ENCODE measurements at regions not wholly inside any gene's neighbourhood (a gene's known extent, or its start where the extent isn't known, plus 50 kb on each side); places are given as distances from the start of the nearest gene placed in this dataset.

- H3K4me1 ChIP-seq (ENCODE audit: low read length): no peaks in the 10 kb centered on the region
- no peak overlapping the region for H3K4me3 ChIP-seq (ENCODE audit: low read length)
- TF ChIP-seq EZH2 (optimal IDR thresholded peaks at IDR 0.05; ENCODE audit: low read depth, low read length) (no peak), CTCF (IDR thresholded peaks at IDR 0.05; ENCODE audit: low read length) (no peak), EZH2phosphoT487 (IDR thresholded peaks at IDR 0.05; ENCODE audit: low read length) (no peak)
- no peaks in the 10 kb centered on the region for H3F3A ChIP-seq (ENCODE audit: insufficient read depth, low read length)
- no peaks in the 10 kb centered on the region for H3K79me2 ChIP-seq (ENCODE audit: low read length)
- no peaks in the 10 kb centered on the region for H3K9me3 ChIP-seq (replicated peaks; ENCODE audit: insufficient read depth, low read length)
- H3K9ac ChIP-seq (ENCODE audit: low read length): no peak overlapping the region
- no peaks in the 10 kb centered on the region for H4K20me1 ChIP-seq (ENCODE audit: insufficient read depth, low read length)
- H3K4me2 ChIP-seq (ENCODE audit: low read depth, low read length): no peak overlapping the region
- no peaks in the 10 kb centered on the region for H3K36me3 ChIP-seq (replicated peaks; ENCODE audit: insufficient read depth, low read length)
- DNase-seq: no peak
- no peak overlapping the region for H3K27ac ChIP-seq (ENCODE audit: low read length)
- H3K27me3 ChIP-seq (replicated peaks; ENCODE audit: insufficient read depth, low read length): no peaks in the 10 kb centered on the region
- H3K9me2 ChIP-seq (replicated peaks; ENCODE audit: insufficient read depth, low read length): no peaks in the 10 kb centered on the region
- no peak overlapping the region for H2AFZ ChIP-seq (ENCODE audit: low read length)
Observed at GRCh38 chr2:53515435-53516332, 251.9 kb upstream of the CHAC2 start.

GRCh38 chr2:53513167-53513666 is 254.4 kb upstream of the CHAC2 start:
- Histone ChIP-seq H3K27me3 (replicated peaks; ENCODE audit: insufficient read depth, low read length) (no peaks in the 10 kb centered on the region), H3K79me2 (ENCODE audit: low read length) (no peaks in the 10 kb centered on the region), H2AFZ (ENCODE audit: low read length) (no peak overlapping the region)

GRCh38 chr2:53512071-53512826 is 255.4 kb upstream of the CHAC2 start:
- H4K20me1 ChIP-seq (ENCODE audit: insufficient read depth, low read length): no peaks in the 10 kb centered on the region
- no peaks in the 10 kb centered on the region for H3K79me2 ChIP-seq (ENCODE audit: low read length)
- H3F3A ChIP-seq (ENCODE audit: insufficient read depth, low read length): no peaks in the 10 kb centered on the region
- H3K9ac ChIP-seq (ENCODE audit: low read length): no peak overlapping the region
- no peak for TF ChIP-seq EZH2phosphoT487 (IDR thresholded peaks at IDR 0.05; ENCODE audit: low read length)
- TF ChIP-seq EZH2 (optimal IDR thresholded peaks at IDR 0.05; ENCODE audit: low read depth, low read length): no peak
- TF ChIP-seq CTCF (IDR thresholded peaks at IDR 0.05; ENCODE audit: low read length): no peak
- H3K4me1 ChIP-seq (ENCODE audit: low read length): no peaks in the 10 kb centered on the region
- no peak overlapping the region for H3K27ac ChIP-seq (ENCODE audit: low read length)
- H3K27me3 ChIP-seq (replicated peaks; ENCODE audit: insufficient read depth, low read length): no peaks in the 10 kb centered on the region
- DNase-seq: no peak
- H2AFZ ChIP-seq (ENCODE audit: low read length): no peak overlapping the region
- H3K9me2 ChIP-seq (replicated peaks; ENCODE audit: insufficient read depth, low read length): no peaks in the 10 kb centered on the region
- H3K36me3 ChIP-seq (replicated peaks; ENCODE audit: insufficient read depth, low read length): no peaks in the 10 kb centered on the region
- no peaks in the 10 kb centered on the region for H3K9me3 ChIP-seq (replicated peaks; ENCODE audit: insufficient read depth, low read length)
- H3K4me2 ChIP-seq (ENCODE audit: low read depth, low read length): no peak overlapping the region
- H3K4me3 ChIP-seq (ENCODE audit: low read length): no peak overlapping the region

More at GRCh38 chr2:53513167-53513666, 254.4 kb upstream of the CHAC2 start:
- H3K9me2 ChIP-seq (replicated peaks; ENCODE audit: insufficient read depth, low read length): no peaks in the 10 kb centered on the region
- H3F3A ChIP-seq (ENCODE audit: insufficient read depth, low read length): no peaks in the 10 kb centered on the region
- H3K9me3 ChIP-seq (replicated peaks; ENCODE audit: insufficient read depth, low read length): no peaks in the 10 kb centered on the region
- H3K4me1 ChIP-seq (ENCODE audit: low read length): no peaks in the 10 kb centered on the region
- no peak for TF ChIP-seq EZH2phosphoT487 (IDR thresholded peaks at IDR 0.05; ENCODE audit: low read length)
- H3K4me3 ChIP-seq (ENCODE audit: low read length): no peak overlapping the region
- no peaks in the 10 kb centered on the region for H4K20me1 ChIP-seq (ENCODE audit: insufficient read depth, low read length)
- no peaks in the 10 kb centered on the region for H3K36me3 ChIP-seq (replicated peaks; ENCODE audit: insufficient read depth, low read length)
- H3K27ac ChIP-seq (ENCODE audit: low read length): no peak overlapping the region
- no peak overlapping the region for H3K9ac ChIP-seq (ENCODE audit: low read length)
- H3K4me2 ChIP-seq (ENCODE audit: low read depth, low read length): no peak overlapping the region
- no peak for DNase-seq
